ENCODE measurements at regions not wholly inside any gene's neighbourhood (a gene's known extent, or its start where the extent isn't known, plus 50 kb on each side); places are given as distances from the start of the nearest gene placed in this dataset.

DNA sequence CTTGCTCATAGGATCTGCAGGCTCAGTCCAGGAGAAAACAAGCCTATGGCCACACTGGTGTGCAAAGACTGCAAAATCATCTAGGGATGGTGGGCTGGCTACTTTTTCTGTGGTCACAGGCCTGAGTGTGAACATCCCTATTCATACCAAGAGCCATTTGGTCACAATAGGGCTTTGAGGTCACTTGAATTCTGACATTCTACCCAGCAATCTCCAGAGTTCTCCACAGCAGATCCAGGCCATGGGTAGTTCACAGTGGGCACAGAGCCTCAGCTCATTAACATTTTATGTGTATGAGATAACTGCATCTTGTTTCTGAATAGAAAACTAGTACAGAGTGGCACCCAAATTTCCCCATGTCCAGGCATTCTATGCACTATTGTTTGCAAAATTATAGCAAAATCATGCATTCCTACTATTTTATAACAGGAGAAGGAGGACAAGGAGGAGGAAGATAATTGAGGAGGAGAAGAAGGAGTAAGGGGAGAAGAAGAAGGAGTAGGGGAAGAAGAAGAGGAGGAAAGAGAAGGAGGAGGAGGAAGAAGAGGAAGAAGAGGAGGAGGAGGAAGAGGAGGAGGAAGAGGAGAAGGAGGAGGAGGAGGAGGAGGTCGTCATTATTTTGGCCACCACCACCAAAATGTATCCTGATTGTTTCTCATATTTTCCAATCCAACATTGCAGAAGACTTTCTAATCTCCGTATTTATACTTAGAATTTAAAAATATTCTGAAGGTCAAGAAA is 129.0 kb downstream of the SEMA6D start:
- no peak overlapping the region for H3K4me3 ChIP-seq (ENCODE audit: low read depth, low read length)
- no peak for DNase-seq (ENCODE audit: low read depth)
- TF ChIP-seq, protein P1, sequence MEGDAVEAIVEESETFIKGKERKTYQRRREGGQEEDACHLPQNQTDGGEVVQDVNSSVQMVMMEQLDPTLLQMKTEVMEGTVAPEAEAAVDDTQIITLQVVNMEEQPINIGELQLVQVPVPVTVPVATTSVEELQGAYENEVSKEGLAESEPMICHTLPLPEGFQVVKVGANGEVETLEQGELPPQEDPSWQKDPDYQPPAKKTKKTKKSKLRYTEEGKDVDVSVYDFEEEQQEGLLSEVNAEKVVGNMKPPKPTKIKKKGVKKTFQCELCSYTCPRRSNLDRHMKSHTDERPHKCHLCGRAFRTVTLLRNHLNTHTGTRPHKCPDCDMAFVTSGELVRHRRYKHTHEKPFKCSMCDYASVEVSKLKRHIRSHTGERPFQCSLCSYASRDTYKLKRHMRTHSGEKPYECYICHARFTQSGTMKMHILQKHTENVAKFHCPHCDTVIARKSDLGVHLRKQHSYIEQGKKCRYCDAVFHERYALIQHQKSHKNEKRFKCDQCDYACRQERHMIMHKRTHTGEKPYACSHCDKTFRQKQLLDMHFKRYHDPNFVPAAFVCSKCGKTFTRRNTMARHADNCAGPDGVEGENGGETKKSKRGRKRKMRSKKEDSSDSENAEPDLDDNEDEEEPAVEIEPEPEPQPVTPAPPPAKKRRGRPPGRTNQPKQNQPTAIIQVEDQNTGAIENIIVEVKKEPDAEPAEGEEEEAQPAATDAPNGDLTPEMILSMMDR (IDR thresholded peaks at IDR 0.05; ENCODE audit: control insufficient read depth, extremely low read depth, insufficient read depth): no peak

DNA sequence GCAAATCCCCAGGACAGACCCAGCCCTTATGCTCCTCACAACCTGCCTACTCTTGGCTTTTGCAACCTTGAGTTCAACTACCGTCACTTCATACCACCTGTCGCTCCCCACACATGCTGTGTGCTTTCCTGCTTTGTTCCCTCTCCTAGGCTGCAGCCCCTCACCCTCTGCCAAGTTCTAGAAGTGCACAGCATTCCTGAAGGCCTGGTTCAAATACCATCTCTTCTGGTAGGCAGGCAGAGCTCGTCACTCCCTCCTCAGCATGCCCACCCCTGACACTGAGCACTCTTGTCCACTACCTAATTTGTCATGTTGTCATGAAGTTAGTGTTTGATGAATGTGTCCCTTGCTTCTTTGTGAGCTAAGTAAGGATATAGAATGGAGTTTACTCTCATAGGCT is 129.6 kb downstream of the SEMA6D start:
- DNase-seq (ENCODE audit: low read depth): no peak
- no peak overlapping the region for H3K4me3 ChIP-seq (ENCODE audit: low read depth, low read length)
- TF ChIP-seq, protein P1 (IDR thresholded peaks at IDR 0.05; ENCODE audit: control insufficient read depth, extremely low read depth, insufficient read depth): no peak

DNA sequence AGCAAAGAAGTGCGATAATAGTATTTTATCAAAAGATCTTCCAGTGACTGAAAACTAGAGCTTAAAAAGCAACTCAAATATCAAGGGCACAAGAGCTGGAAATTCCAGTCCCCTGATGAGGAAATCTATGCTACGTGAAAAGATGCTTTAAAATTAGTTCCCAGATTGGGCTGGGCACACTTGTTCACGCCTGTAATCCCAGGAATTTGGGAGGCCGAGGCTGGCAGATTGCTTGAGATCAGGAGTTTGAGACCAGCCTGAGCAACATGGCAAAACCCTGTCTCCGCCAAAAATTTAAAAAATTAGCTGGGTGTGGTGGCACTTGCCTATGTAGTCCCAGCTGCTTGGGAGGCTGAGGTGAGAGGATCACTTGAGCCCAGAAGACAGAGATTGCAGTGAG is 138.8 kb downstream of the SEMA6D start:
- DNase-seq (ENCODE audit: low read depth): no peak
- no peak overlapping the region for H3K4me3 ChIP-seq (ENCODE audit: low read depth, low read length)
- TF ChIP-seq, protein P1 (IDR thresholded peaks at IDR 0.05; ENCODE audit: control insufficient read depth, extremely low read depth, insufficient read depth): no peak

DNA sequence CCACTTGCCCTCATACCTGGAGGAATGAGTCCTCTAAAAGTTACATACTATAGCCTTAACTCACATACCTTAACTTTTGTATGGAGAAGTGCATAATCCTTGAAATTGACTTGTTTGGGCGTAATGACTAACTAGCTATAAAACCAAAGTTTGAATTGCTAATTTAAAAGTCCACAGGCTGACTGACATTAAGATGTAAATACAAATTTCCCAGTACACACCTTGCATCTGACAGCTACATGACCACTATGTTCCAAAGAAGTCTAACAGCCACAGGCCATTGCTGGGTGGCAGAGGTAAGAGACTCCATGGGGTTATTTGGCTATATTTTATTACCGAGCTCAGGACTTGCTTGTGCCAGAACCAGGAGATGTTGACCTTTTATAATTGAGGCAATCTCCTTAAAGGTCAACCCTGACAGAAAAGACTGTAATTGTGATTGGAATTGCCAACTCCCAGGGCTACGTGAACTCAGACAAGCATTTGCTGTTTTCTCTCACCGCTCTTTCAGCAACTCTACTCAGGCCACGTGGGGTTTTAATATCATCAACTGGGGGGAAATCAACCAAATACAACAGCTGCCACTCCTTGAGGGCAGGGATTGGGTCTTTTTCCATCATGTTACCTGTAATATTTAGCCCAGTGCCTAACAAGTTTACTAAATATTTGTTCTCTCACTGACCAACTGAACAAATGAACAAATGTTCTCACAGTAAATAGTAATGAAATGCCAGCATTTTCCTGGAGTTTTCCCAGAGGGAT is 139.9 kb downstream of the SEMA6D start:
- peak; percentile 15 for DNase-seq (ENCODE audit: low read depth)
- H3K4me3 ChIP-seq (ENCODE audit: low read depth, low read length): no peak overlapping the region
- TF ChIP-seq, protein P1 (IDR thresholded peaks at IDR 0.05; ENCODE audit: control insufficient read depth, extremely low read depth, insufficient read depth): no peak

DNA sequence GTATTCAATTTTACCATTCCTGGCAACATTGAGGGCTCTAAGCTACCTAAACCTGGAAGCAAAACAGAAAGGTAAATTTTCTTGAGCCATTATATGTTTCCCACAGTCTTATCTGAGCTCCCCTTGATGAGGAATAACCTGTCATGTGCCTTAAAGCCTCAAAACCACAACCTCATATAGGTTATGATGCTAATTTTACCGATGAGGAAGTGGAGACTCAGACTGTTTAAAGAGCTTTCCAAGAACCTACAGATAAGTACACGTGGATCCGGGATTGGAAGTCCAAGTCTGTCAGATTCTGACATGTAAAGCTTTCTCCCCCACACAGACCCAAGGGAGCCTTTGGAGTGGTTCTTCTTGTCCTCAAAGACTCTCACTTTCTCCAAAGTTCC is 140.5 kb downstream of the SEMA6D start:
- TF ChIP-seq, protein P1 (IDR thresholded peaks at IDR 0.05; ENCODE audit: control insufficient read depth, extremely low read depth, insufficient read depth): no peak
- no peak overlapping the region for H3K4me3 ChIP-seq (ENCODE audit: low read depth, low read length)
- peak; percentile 19 for DNase-seq (ENCODE audit: low read depth)

DNA sequence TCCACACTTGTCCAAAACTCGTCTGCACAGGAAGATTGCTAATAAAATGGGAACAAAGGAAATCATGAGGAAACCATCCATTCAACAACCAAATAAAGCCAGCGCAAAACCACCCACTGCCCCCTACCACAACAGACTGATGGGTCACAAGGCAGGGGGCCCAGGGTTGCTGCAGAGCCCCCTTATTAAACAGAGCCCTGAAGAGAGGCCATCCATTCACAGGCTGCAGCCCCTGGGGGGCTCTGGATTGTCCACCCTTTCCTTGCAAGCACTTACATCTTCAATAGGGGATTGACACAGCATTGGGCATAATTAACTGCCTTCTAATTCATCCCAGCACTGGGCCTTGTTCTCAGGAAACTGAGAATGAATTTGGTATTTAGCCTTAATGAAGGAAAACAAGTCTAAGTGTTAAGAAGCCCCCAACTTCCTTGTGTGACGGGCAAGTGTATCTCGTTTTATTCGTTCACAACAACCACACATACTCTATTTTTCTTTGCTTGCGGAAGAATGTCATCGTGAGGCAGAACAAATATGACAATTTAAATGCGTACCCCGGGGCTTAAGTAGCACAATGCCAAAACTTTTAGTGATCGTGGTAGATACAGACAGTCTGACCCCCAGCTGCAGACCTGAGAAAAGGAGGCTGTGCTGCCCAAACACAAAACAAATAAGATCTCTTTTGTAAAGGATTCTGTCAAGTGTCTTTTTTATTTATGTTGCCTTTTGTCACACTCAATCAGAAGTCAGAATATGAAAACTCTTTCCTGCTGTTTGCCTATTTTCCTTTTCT is 144.0 kb downstream of the SEMA6D start:
- TF ChIP-seq, protein P1 (IDR thresholded peaks at IDR 0.05; ENCODE audit: control insufficient read depth, extremely low read depth, insufficient read depth): no peak
- DNase-seq (ENCODE audit: low read depth): no peak
- H3K4me3 ChIP-seq (ENCODE audit: low read depth, low read length): no peak overlapping the region
